ENCODE measurements at regions not wholly inside any gene's neighbourhood (a gene's known extent, or its start where the extent isn't known, plus 50 kb on each side); places are given as distances from the start of the nearest gene placed in this dataset.
"Not testable (repeated sequence)": the region's sequence is repeated elsewhere in the genome, so short reads cannot be mapped to it uniquely, and the experiment has no call there.

DNA sequence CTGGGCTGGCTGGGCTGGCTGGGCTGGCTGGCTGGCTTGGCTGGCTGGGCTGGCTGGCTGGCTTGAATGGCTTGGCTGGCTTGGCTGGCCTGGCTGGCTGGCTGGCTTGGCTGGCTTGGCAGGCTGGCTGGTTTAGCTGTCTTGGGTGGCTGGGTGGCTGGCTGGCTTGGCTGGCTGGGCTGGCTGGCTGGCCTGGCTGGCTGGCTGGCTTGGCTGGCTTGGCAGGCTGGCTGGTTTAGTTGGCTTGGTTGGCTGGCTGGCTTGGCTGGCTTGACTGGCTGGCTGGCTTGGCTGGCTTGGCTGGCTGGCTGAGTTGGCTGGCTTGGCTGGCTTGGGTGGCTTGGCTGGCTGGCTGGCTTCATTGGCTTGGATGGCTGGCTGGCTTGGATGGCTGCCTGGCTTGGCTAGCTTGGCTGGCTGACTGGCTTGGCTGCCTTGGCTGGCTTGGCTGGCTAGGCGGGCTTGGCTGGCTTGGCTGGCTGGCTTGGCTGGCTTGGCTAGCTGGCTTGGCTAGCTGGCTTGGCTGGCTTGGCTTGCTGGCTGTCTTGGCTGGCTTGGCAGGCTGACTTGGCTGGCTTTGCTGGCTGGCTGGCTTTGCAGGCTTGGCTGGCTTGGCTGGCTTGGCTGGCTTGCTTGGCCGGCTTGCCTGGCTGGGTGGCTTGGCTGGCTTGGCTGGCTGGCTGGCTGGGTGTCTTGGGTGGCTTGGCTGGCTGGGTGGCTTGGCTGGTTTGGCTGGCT, 2807.2 kb downstream of the RPIA start:
- H3K9ac ChIP-seq (ENCODE audit: low read length in 2 of 2); H3K36me3 ChIP-seq (ENCODE audit: control insufficient read depth in 2 of 2, insufficient read depth in 2 of 2, low read length in 2 of 2); H3K4me3 ChIP-seq (ENCODE audit: low read length in 2 of 2); H3K27ac ChIP-seq (ENCODE audit: low read length); H3K27me3 ChIP-seq (ENCODE audit: control insufficient read depth in 1 of 2, insufficient read depth in 2 of 2, low read length in 2 of 2); H3K9me3 ChIP-seq (ENCODE audit: control insufficient read depth in 2 of 2, low read length in 2 of 2); H3K4me1 ChIP-seq (ENCODE audit: control insufficient read depth, insufficient read depth, low read length): not testable (repeated sequence)

DNA sequence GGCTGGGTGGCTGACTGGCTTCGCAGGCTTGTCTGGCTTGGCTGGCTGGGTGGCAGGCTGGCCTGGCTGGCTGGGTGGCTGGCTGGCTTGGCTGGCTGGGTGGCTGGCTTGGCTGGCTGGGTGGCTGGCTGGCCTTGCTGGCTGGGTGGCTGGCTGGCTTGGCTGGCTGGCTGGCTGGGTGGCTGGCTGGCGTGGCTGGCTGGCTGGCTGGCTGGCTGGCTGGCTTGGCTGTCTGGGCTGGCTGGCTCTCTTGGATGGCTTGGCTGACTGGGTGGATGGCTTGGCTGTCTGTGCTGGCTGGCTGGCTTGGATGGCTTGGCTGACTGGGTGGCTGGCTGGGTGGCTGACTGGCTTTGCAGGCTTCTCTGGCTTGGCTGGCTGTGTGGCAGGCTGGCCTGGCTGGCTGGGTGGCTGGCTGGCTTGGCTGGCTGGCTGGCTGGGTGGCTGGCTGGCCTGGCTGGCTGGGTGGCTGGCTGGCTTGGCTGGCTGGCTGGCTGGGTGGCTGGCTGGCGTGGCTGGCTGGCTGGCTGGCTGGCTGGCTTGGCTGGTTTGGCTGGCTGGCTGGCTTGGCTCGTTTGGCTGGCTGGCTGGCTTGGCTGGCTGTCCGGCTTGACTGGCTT, 2808.1 kb downstream of the RPIA start:
- H3K27me3 ChIP-seq (ENCODE audit: control insufficient read depth in 1 of 2, insufficient read depth in 2 of 2, low read length in 2 of 2); H3K27ac ChIP-seq (ENCODE audit: low read length); H3K9me3 ChIP-seq (ENCODE audit: control insufficient read depth in 2 of 2, low read length in 2 of 2); H3K36me3 ChIP-seq (ENCODE audit: control insufficient read depth in 2 of 2, insufficient read depth in 2 of 2, low read length in 2 of 2); H3K9ac ChIP-seq (ENCODE audit: low read length in 2 of 2); H3K4me1 ChIP-seq (ENCODE audit: control insufficient read depth, insufficient read depth, low read length); H3K4me3 ChIP-seq (ENCODE audit: low read length in 2 of 2): not testable (repeated sequence)

DNA sequence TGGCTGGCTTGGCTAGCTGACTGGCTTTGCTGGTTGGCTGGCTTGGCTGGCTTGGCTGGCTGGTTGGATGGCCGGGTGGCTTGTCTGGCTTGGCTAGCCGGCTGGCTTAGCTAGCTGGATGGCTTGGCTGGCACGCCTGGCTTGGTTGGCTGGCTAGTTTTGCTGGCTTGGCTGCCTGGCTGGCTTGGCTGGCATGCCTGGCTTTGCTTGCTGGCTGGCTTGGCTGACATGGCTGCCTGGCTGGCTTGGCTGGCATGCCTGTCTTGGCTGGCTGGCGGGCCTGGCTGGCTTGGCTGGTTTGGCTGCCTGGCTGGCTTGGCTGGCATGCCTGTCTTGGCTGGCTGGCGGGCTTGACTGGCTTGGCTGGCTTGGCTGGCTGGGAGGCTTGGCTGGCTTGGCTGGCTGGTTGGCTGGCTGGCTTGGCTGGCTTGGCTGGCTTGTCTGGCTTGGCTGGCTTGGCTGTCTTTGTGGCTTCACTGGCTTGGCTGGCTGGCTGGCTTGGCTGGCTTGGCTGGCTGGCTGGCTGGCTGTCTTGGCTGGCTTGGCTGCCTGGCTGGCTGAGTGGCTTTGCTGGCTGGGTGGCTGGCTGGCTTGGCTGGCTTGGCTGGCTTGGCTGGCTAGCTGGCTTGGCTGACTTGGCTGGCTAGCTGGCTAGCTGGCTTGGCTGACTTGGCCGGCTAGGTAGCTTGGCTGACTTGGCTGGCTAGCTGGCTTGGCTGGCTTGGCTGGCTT, 2808.9 kb downstream of the RPIA start:
- H3K9ac ChIP-seq (ENCODE audit: low read length in 2 of 2); H3K4me1 ChIP-seq (ENCODE audit: control insufficient read depth, insufficient read depth, low read length); H3K36me3 ChIP-seq (ENCODE audit: control insufficient read depth in 2 of 2, insufficient read depth in 2 of 2, low read length in 2 of 2); H3K9me3 ChIP-seq (ENCODE audit: control insufficient read depth in 2 of 2, low read length in 2 of 2); H3K27ac ChIP-seq (ENCODE audit: low read length); H3K27me3 ChIP-seq (ENCODE audit: control insufficient read depth in 1 of 2, insufficient read depth in 2 of 2, low read length in 2 of 2); H3K4me3 ChIP-seq (ENCODE audit: low read length in 2 of 2): not testable (repeated sequence)

DNA sequence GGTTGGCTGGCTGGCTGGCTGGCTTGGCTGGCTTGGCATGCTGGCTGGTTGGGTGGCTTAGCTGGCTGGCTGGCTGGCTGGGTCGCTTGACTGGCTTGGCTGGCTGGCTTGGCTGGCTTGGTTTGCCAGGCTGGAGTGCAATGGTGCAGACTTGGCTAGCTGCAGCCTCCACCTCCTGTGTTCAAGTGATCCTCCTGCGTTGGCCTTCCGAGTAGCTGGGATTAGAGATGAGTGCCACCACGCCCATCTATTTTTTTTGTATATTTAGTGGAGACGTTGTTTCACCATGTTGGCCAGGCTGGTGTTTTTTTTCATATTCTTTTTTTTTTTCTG, 2809.5 kb downstream of the RPIA start:
- not testable (repeated sequence) for H3K9ac ChIP-seq (ENCODE audit: low read length in 2 of 2); H3K4me1 ChIP-seq (ENCODE audit: control insufficient read depth, insufficient read depth, low read length); H3K36me3 ChIP-seq (ENCODE audit: control insufficient read depth in 2 of 2, insufficient read depth in 2 of 2, low read length in 2 of 2); H3K4me3 ChIP-seq (ENCODE audit: low read length in 2 of 2); H3K27ac ChIP-seq (ENCODE audit: low read length); H3K27me3 ChIP-seq (ENCODE audit: control insufficient read depth in 1 of 2, insufficient read depth in 2 of 2, low read length in 2 of 2); H3K9me3 ChIP-seq (ENCODE audit: control insufficient read depth in 2 of 2, low read length in 2 of 2)

DNA sequence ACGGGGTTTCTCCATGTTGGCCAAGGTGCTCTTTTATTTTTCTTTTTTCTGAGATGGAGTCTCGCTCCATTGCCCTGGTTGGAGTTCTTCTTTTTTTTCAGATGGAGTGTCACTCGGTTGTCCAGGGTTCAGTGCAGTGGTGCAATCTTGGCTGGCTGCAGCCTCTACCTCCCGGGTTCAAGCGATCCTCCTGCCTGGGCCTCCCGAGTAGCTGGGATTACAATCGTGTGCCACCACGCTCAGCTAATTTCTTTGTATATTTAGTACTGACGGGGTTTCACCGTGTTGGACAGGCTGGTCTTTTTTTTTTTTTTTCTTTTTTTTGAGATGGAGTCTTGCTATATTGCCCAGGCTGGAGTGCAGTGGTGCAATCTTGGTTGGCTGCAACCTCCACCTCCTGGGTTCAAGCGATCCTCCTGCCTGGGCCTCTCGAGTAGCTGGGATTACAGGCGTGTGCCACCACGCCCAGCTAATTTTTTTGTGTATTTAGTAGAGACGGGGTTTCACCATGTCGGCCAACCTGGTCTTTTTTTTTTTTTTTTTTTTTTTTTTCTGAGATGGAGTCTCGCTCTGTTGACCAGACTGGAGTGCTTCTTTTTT, 2810.1 kb downstream of the RPIA start:
- H3K4me1 ChIP-seq (ENCODE audit: control insufficient read depth, insufficient read depth, low read length); H3K27ac ChIP-seq (ENCODE audit: low read length); H3K9me3 ChIP-seq (ENCODE audit: control insufficient read depth in 2 of 2, low read length in 2 of 2); H3K4me3 ChIP-seq (ENCODE audit: low read length in 2 of 2); H3K27me3 ChIP-seq (ENCODE audit: control insufficient read depth in 1 of 2, insufficient read depth in 2 of 2, low read length in 2 of 2); H3K36me3 ChIP-seq (ENCODE audit: control insufficient read depth in 2 of 2, insufficient read depth in 2 of 2, low read length in 2 of 2); H3K9ac ChIP-seq (ENCODE audit: low read length in 2 of 2): not testable (repeated sequence)

DNA sequence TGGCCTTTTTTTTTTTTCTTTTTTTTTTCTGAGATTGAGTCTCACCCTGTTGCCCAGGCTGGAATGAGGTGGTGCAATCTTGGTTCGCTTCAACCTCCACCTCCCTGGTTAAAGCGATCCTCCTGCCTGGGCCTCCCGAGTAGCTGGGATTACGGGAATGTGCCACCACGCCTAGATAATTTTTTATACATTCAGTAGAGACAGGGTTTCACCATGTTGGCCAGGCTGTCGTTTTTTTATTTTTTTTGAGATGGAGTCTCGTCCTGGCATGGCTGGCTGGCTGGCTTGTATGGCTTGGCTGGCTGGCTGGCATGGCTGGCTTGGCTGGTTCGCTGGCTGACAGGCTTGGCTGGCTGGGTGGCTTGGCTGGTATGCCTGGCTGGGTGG, 2812.1 kb downstream of the RPIA start:
- not testable (repeated sequence) for H3K4me1 ChIP-seq (ENCODE audit: control insufficient read depth, insufficient read depth, low read length); H3K27ac ChIP-seq (ENCODE audit: low read length); H3K4me3 ChIP-seq (ENCODE audit: low read length in 2 of 2); H3K9me3 ChIP-seq (ENCODE audit: control insufficient read depth in 2 of 2, low read length in 2 of 2); H3K27me3 ChIP-seq (ENCODE audit: control insufficient read depth in 1 of 2, insufficient read depth in 2 of 2, low read length in 2 of 2); H3K36me3 ChIP-seq (ENCODE audit: control insufficient read depth in 2 of 2, insufficient read depth in 2 of 2, low read length in 2 of 2); H3K9ac ChIP-seq (ENCODE audit: low read length in 2 of 2)

DNA sequence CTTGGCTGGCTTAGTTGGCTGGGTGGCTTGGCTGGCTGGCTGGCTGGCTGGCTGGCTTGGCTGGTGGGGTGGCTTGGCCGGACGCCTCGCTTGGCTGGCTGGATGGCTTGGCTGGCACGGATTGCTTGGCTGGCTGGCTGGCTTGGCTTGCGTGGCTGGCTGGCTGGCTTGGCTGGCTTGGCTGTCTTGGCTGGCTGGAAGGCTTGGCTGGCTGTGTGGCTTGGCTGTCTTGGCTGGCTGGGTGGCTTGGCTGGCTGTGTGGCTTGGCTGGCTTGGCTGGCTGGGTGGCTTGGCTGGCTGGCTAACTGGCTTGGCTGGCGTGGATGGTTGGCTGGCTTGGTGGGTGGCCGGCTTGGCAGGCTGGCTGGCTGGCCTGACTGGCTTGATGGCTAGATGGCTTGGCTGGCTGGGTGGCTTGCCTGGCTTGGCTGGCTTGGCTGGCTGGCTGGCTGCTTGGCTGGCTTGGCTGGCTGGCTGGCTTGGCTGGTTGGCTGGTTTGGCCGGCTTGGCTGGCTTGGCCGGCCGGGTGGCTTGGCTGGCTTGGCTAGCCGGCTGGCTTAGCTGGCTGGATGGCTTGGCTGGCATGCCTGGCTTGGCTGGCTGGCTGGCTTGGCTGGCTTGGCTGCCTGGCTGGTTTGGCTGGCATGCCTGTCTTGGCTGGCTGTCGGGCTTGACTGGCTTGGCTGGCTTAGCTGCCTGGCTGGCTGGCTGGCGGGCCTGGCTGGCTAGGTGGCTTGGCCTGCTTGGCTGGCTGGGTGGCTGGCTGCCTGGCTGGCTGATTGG, 2812.7 kb downstream of the RPIA start:
- not testable (repeated sequence) for H3K36me3 ChIP-seq (ENCODE audit: control insufficient read depth in 2 of 2, insufficient read depth in 2 of 2, low read length in 2 of 2); H3K9ac ChIP-seq (ENCODE audit: low read length in 2 of 2); H3K4me3 ChIP-seq (ENCODE audit: low read length in 2 of 2); H3K4me1 ChIP-seq (ENCODE audit: control insufficient read depth, insufficient read depth, low read length); H3K27ac ChIP-seq (ENCODE audit: low read length); H3K27me3 ChIP-seq (ENCODE audit: control insufficient read depth in 1 of 2, insufficient read depth in 2 of 2, low read length in 2 of 2); H3K9me3 ChIP-seq (ENCODE audit: control insufficient read depth in 2 of 2, low read length in 2 of 2)

DNA sequence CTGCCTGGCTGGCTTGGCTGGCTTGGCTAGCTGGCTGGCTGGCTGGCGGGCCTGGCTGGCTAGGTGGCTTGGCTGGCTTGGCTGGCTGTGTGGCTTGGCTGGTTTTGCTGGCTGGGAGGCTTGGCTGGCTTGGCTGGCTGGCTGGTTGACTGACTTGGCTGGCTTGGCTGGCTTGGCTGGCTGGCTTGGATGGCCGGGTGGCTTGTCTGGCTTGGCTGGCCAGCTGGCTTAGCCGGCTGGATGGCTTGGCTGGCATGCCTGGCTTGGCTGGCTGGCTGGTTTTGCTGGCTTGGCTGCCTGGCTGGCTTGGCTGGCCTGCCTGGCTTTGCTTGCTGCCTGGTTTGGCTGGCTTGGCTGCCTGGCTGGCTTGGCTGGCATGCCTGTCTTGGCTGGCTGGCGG, 2817.3 kb downstream of the RPIA start:
- H3K27ac ChIP-seq (ENCODE audit: low read length); H3K9ac ChIP-seq (ENCODE audit: low read length in 2 of 2); H3K9me3 ChIP-seq (ENCODE audit: control insufficient read depth in 2 of 2, low read length in 2 of 2); H3K36me3 ChIP-seq (ENCODE audit: control insufficient read depth in 2 of 2, insufficient read depth in 2 of 2, low read length in 2 of 2); H3K4me1 ChIP-seq (ENCODE audit: control insufficient read depth, insufficient read depth, low read length); H3K27me3 ChIP-seq (ENCODE audit: control insufficient read depth in 1 of 2, insufficient read depth in 2 of 2, low read length in 2 of 2); H3K4me3 ChIP-seq (ENCODE audit: low read length in 2 of 2): not testable (repeated sequence)

DNA sequence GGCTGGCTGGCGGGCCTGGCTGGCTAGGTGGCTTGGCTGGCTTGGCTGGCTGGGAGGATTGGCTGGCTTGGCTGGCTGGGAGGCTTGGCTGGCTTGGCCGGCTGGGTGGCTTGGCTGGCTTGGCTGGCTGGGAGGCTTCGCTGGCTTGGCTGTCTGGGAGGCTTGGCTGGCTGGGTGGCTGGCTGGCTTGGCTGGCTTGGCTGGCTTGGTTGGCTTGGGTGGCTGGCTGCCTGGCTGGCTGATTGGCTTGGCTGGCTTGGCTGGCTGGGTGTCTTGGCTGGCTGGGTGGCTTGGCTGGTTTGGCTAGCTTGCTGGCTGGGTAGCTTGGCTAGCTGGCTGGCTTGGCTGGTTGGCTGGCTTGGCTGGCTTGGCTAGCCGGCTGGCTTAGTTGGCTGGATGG, 2817.8 kb downstream of the RPIA start:
- H3K36me3 ChIP-seq (ENCODE audit: control insufficient read depth in 2 of 2, insufficient read depth in 2 of 2, low read length in 2 of 2); H3K9me3 ChIP-seq (ENCODE audit: control insufficient read depth in 2 of 2, low read length in 2 of 2); H3K27ac ChIP-seq (ENCODE audit: low read length); H3K4me3 ChIP-seq (ENCODE audit: low read length in 2 of 2); H3K9ac ChIP-seq (ENCODE audit: low read length in 2 of 2); H3K4me1 ChIP-seq (ENCODE audit: control insufficient read depth, insufficient read depth, low read length); H3K27me3 ChIP-seq (ENCODE audit: control insufficient read depth in 1 of 2, insufficient read depth in 2 of 2, low read length in 2 of 2): not testable (repeated sequence)

DNA sequence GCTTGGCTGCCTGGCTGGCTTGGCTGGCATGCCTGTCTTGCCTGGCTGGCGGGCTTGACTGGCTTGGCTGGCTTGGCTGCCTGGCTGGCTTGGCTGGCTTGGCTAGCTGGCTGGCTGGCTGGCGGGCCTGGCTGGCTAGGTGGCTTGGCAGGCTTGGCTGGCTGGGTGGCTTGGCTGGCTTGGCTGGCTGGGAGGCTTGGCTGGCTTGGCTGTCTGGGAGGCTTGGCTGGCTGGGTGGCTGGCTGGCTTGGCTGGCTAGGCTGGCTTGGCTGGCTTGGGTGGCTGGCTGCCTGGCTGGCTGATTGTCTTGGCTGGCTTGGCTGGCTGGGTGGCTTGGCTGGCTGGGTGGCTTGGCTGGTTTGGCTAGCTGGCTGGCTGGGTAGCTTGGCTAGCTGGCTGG, 2819.7 kb downstream of the RPIA start:
- H3K27ac ChIP-seq (ENCODE audit: low read length); H3K4me3 ChIP-seq (ENCODE audit: low read length in 2 of 2); H3K36me3 ChIP-seq (ENCODE audit: control insufficient read depth in 2 of 2, insufficient read depth in 2 of 2, low read length in 2 of 2); H3K4me1 ChIP-seq (ENCODE audit: control insufficient read depth, insufficient read depth, low read length); H3K9ac ChIP-seq (ENCODE audit: low read length in 2 of 2); H3K9me3 ChIP-seq (ENCODE audit: control insufficient read depth in 2 of 2, low read length in 2 of 2); H3K27me3 ChIP-seq (ENCODE audit: control insufficient read depth in 1 of 2, insufficient read depth in 2 of 2, low read length in 2 of 2): not testable (repeated sequence)

Measured in stomach smooth muscle (tissue), 2 donors.